ENCODE measurements at regions not wholly inside any gene's neighbourhood (a gene's known extent, or its start where the extent isn't known, plus 50 kb on each side); places are given as distances from the start of the nearest gene placed in this dataset.

DNA sequence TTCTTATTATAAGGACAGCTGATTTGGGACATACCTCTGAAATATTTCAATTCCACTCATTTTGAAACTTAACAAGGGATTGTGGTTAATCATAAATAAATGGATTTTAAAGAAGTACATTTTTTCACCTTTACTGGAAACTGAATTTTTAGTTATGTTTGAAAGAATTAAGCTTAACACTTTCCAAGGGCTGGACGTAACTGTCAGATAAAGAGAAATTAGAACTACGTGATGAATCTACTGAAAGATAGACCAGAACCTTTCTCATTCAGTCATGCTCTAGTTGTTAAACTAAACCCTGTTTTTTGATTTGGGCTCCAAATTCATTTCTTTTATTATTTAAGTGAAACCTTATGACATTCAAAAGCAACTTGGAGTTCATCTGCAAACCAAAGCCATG, 1892.1 kb upstream of the SEL1L start:
- no peak for DNase-seq (ENCODE audit: low read depth)

- no peak for DNase-seq (ENCODE audit: low read depth)
Measured at GRCh38 chr14:83433618-83434017, 1900.0 kb upstream of the SEL1L start.

DNA sequence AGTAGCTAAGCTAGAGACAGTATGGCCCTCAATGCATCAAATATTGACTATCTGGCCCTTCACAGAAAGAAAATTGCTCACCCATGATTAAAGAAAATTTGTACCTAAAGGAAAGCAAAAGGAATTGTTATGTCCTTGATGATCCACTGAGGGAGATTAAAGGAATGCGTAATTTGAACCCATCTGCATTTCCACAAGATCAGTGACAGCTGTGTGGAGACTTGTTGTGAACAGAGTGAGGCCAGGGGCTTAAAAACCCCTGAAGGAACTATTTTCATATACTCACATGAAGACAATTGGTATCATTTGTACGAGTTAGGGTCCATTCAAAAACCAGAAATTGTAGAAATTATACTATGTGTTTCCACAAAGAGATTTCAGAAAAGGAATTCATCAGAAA, 1908.1 kb upstream of the SEL1L start:
- DNase-seq (ENCODE audit: low read depth) = no peak

DNA sequence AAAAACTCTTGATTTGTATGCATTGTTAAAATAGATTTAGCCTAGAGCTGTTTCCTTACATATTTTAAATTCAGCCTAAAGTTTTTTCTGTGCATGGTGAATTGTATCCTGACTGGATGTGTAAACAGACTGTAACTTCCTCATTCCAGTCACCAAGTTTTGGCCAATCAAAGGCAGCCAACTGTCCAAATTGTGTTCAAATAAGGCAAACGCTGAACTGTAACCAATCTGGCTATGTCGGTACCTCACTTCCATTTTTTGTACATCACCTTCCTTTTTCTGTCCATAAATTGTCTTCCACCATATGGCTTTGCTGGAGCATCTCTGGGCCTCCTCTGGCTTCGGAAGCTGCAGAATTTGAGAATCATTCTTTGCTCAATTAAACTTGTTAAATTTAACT, 1921.9 kb upstream of the SEL1L start:
- no peak for DNase-seq (ENCODE audit: low read depth)

GRCh38 chr14:83461521-83461920, 1927.9 kb upstream of the SEL1L start:
- no peak for DNase-seq (ENCODE audit: low read depth)

DNA sequence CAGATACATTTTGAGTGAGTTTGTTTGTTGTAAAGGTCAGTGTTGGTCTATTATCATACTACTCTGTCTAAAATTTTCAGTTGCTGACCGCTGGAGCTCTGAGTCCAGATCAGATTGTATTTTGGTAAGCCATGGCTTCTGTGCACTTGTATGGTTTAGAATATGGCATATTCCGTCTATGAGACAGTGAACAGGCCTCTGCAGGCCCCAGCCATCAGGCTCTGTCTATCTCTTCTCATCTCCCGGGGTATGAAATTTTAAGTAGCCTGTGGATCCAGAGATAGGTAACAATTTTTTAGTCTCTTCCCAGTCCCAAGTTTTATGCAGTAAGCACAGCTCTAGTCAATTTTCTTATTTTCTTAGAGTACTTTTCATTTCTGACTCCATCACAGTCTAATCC, 1929.1 kb upstream of the SEL1L start:
- no peak for DNase-seq (ENCODE audit: low read depth)

GRCh38 chr14:83463500-83464098, 1929.9 kb upstream of the SEL1L start:
- DNase-seq (ENCODE audit: low read depth) = peak; percentile 25

- no peak for DNase-seq (ENCODE audit: low read depth)
Measured at GRCh38 chr14:83467811-83468210, 1934.2 kb upstream of the SEL1L start.

GRCh38 chr14:83470466-83470865, 1936.8 kb upstream of the SEL1L start:
- no peak for DNase-seq (ENCODE audit: low read depth)

GRCh38 chr14:83470959-83471695, 1937.5 kb upstream of the SEL1L start:
- no peak for DNase-seq (ENCODE audit: low read depth)

- no peak for DNase-seq (ENCODE audit: low read depth)
Measured at GRCh38 chr14:83473416-83474235, 1940.0 kb upstream of the SEL1L start.

GRCh38 chr14:83478741-83479140, 1945.1 kb upstream of the SEL1L start:
- peak; percentile 5 for DNase-seq (ENCODE audit: low read depth)

GRCh38 chr14:83483063-83483462, 1949.4 kb upstream of the SEL1L start:
- DNase-seq (ENCODE audit: low read depth) = no peak

DNA sequence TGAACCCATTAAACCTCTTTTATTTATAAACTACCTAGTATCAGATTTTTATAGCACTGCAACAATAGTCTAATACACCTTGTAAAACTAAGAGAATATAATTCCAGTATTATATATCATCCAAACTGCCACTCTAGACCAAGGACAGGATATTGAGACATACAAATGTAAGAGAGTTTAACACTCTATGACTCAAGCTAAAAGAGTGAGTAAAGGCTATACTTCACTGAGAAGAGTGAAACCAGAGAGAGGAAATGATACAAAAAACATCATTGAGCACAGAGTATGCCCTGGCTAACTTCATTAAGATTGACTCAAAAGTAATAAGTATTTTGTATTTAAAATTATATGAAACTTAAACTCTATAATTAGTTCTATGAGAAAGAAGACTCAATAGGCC, 1951.9 kb upstream of the SEL1L start:
- no peak for DNase-seq (ENCODE audit: low read depth)

DNA sequence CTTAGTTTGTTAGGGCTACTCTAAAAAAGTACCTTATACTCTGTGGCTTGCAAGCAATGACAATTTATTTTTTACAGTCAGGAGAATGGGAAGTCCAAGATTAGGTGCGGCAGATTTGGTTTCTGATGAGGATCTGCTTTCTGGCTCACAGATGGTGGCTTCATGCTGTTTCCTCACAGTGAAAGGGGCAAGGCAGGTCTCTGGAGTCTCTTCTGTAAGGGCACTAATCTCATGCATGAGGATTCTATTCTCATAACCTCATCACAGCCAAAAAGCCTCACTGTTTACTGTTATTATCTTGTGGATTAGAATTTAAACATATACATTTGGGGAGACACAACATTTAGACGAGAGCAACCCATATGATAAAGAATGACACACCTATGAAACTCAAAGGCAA, 1957.4 kb upstream of the SEL1L start:
- no peak for DNase-seq (ENCODE audit: low read depth)

DNA sequence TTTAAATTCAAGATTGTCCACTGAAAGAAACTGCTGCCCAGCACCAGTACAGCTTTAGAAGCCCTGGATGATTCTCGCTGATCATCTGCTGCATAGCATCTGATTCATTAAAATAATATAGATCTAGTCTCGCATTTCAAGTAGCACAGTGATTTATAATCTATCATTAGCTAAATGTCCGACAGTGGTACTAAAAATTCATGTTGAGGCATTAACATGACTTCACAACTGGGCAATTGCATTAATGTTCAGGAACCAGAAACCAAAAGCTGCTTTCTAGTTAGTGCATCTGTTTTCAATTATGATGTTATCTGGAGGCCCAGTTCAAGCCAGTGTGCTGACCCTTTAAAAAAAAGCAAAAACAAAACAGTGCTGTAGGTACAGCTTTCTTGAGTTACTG, 1987.2 kb upstream of the SEL1L start:
- DNase-seq (ENCODE audit: low read depth) = peak; percentile 38

DNA sequence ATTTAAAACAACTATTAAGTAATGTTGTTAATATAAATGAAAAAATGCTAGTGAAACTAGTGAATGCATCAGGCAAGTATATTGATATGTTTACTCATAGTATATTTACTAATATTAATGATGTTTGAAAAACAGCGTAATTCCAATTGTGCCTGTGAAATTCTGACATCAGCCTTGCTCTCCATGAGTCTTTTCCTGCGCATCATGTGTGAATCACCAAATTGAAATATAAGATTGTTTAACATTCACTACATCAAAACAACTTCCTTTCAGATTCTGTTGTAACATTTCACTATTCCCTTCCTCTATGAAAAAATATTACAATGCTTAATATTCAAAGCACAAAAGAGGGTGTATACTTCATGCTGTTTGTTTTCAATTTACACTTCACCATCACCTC, 1995.9 kb upstream of the SEL1L start:
- DNase-seq (ENCODE audit: low read depth) = no peak

DNA sequence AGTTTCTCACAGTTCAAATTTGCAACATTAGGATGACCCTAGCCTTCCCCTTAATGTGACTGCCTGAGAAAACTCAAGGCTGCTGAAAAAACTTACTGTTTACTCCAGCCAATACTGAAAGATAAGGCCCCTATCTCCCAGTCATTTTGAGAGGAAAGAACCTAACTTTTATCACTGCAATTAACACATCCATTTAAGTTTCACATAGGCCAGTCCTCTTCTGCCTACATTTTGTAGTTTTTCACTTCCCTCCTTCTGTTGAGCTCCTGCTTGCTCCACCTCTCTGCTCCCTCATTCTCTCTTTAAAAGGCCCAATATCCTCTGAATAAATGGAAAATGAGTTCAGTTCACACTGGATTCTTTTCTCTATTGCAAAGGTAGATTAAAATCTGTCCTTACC, 1996.2 kb upstream of the FLRT2 start:
- DNase-seq (ENCODE audit: low read depth) = no peak

DNA sequence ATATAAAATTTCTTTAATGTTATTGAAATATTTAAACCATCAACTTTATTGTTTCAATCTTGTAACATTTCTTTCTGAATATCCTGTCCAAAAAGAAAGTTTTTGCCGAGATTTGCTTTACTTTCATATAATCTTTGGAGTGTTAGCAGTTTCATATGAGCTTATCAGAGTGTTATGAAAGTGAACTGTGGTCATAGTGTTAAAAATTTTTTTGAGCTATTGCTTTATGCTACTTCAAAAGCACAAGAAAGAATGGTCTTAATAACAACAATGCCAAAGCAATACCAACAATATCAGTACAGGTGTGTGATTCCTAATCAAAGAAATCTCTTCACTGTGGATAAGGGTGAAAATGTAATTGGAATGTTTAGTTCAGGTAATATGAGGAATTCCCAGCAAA, 1994.9 kb upstream of the FLRT2 start:
- no peak for DNase-seq (ENCODE audit: low read depth)

DNA sequence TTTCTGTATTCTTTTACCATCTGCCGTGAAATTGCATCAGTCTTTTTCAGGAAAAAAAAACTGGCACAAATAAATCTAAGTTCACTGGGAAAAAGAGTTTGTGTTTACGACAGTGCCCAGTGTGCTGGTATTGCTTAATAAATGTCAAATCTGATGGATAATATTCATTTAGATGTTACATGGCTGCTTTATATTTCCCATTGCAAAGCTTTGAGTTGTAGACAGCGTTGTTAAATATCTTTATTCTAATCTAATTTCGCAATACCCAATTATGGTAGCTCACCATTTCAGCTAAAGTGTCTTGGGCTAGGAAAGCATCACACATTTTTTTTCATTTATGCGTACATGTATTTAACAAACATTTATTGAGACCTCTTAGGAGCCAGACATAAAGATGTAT, 1994.5 kb upstream of the FLRT2 start:
- DNase-seq (ENCODE audit: low read depth) = no peak

DNA sequence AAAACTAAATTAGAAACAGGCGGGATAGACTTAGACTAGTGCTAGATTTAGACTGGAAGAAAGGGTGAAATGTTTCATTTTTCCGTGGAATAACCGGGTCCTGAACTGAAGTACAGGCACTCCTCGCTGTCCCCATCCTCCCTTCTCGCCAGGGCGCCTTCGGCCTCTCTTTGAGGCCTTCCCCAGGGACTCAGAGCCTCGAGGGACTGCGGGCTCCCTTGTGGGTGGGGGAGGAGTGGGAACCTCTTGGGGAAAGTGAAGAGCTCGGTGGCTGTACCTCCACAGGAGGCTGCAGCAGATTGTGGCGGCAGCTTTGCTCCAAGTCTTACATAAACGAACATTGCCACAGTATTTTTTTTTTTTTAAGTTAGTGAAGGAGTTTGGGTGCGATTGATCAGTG, 1988.8 kb upstream of the FLRT2 start:
- DNase-seq (ENCODE audit: low read depth) = no peak

GRCh38 chr14:83548061-83548839, 1981.7 kb upstream of the FLRT2 start:
- DNase-seq (ENCODE audit: low read depth) = peak; percentile 60

All from RPMI7951 (cell line).